ENCODE measurements at regions not wholly inside any gene's neighbourhood (a gene's known extent, or its start where the extent isn't known, plus 50 kb on each side); places are given as distances from the start of the nearest gene placed in this dataset.
"Not testable (repeated sequence)": the region's sequence is repeated elsewhere in the genome, so short reads cannot be mapped to it uniquely, and the experiment has no call there.

DNA sequence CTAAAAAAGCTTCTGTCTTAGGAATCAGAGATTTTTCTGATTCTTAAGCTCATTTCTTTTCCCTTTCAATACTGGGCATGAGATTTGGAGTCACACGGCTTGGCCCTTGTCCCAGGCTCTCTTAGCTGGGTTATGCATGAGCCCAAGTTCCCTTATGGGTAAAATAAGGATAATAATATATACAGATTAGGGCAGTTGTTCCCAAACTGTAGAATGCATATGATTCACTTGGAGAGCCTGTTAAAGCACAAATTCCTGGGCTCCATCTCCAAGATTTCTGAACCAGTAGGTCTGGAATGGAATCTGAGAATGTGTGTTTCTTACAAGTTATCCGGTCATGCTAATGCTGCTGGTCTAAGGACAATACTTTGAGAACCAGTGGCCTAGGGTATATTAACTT, 154.0 kb downstream of the REEP3 start:
- Histone ChIP-seq H4K20me1 (ENCODE audit: low read depth, low read length) (no peaks in the 10 kb centered on the region), H3K9me3 (ENCODE audit: insufficient read depth, low read length) (no peaks in the 10 kb centered on the region), H3K27me3 (ENCODE audit: low read length) (no peaks in the 10 kb centered on the region), H3K79me2 (ENCODE audit: insufficient read depth, low read length) (no peaks in the 10 kb centered on the region), H3K9ac (ENCODE audit: low read length) (no peak overlapping the region), H3K4me2 (ENCODE audit: low read depth, low read length, poor library complexity, severe bottlenecking) (no peak overlapping the region), H3K4me3 (ENCODE audit: insufficient read depth, low read length, poor library complexity, severe bottlenecking) (no peak overlapping the region), H3K36me3 (ENCODE audit: low read length) (no peaks in the 10 kb centered on the region), H3K27ac (ENCODE audit: low read depth, low read length) (no peak overlapping the region), H3K9me2 (replicated peaks; ENCODE audit: insufficient read depth, low read length) (no peaks in the 10 kb centered on the region), H2AFZ (ENCODE audit: low read depth, low read length, severe bottlenecking) (no peak overlapping the region), H3F3A (ENCODE audit: insufficient read depth) (no peaks in the 10 kb centered on the region)
- TF ChIP-seq CTCF (IDR thresholded peaks at IDR 0.05; ENCODE audit: insufficient read depth, low read length, poor library complexity, severe bottlenecking) (no peak), EZH2phosphoT487 (conservative IDR thresholded peaks at IDR 0.05; ENCODE audit: low read length) (no peak)

DNA sequence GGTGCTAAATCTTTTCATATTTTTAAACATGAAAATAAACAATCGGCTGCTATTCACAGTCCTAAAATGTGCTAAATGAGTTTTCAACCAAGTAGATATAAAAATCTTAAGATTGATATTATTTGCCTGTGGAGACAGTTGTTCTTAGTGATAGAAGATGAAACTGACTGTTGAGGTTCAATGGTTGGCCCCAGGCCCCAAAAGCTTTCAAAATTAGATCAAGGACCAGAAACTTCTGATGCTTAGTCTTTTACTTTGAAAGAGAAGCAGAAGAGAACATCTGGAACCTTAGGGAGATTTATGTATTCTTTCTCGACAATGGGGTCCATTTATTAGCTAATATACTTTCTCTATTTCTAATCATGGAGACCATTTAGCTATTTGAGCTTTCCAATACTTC, 155.8 kb downstream of the REEP3 start:
- no peaks in the 10 kb centered on the region for H3K36me3 ChIP-seq (ENCODE audit: low read length)
- no peaks in the 10 kb centered on the region for H3K9me2 ChIP-seq (replicated peaks; ENCODE audit: insufficient read depth, low read length)
- no peak overlapping the region for H3K9ac ChIP-seq (ENCODE audit: low read length)
- no peak overlapping the region for H3K4me3 ChIP-seq (ENCODE audit: insufficient read depth, low read length, poor library complexity, severe bottlenecking)
- H3K27ac ChIP-seq (ENCODE audit: low read depth, low read length): no peak overlapping the region
- H4K20me1 ChIP-seq (ENCODE audit: low read depth, low read length): no peaks in the 10 kb centered on the region
- H3K4me2 ChIP-seq (ENCODE audit: low read depth, low read length, poor library complexity, severe bottlenecking): no peak overlapping the region
- no peaks in the 10 kb centered on the region for H3F3A ChIP-seq (ENCODE audit: insufficient read depth)
- no peak for TF ChIP-seq CTCF (IDR thresholded peaks at IDR 0.05; ENCODE audit: insufficient read depth, low read length, poor library complexity, severe bottlenecking)
- TF ChIP-seq EZH2phosphoT487 (conservative IDR thresholded peaks at IDR 0.05; ENCODE audit: low read length): no peak
- no peaks in the 10 kb centered on the region for H3K79me2 ChIP-seq (ENCODE audit: insufficient read depth, low read length)
- H3K27me3 ChIP-seq (ENCODE audit: low read length): no peaks in the 10 kb centered on the region
- H3K9me3 ChIP-seq (ENCODE audit: insufficient read depth, low read length): no peaks in the 10 kb centered on the region
- no peak overlapping the region for H2AFZ ChIP-seq (ENCODE audit: low read depth, low read length, severe bottlenecking)

GRCh38 chr10:63680545-63680944, 159.3 kb downstream of the REEP3 start:
- H3K4me3 ChIP-seq (ENCODE audit: insufficient read depth, low read length, poor library complexity, severe bottlenecking); H4K20me1 ChIP-seq (ENCODE audit: low read depth, low read length); H3K27me3 ChIP-seq (ENCODE audit: low read length); H2AFZ ChIP-seq (ENCODE audit: low read depth, low read length, severe bottlenecking); H3K27ac ChIP-seq (ENCODE audit: low read depth, low read length); H3K36me3 ChIP-seq (ENCODE audit: low read length); H3K9me2 ChIP-seq (replicated peaks; ENCODE audit: insufficient read depth, low read length); H3K4me2 ChIP-seq (ENCODE audit: low read depth, low read length, poor library complexity, severe bottlenecking); H3F3A ChIP-seq (ENCODE audit: insufficient read depth); H3K9ac ChIP-seq (ENCODE audit: low read length); H3K79me2 ChIP-seq (ENCODE audit: insufficient read depth, low read length); H3K9me3 ChIP-seq (ENCODE audit: insufficient read depth, low read length): not testable (repeated sequence)

- H4K20me1 ChIP-seq (ENCODE audit: low read depth, low read length): no peaks in the 10 kb centered on the region
- H3K9ac ChIP-seq (ENCODE audit: low read length): no peak overlapping the region
- H3K4me3 ChIP-seq (ENCODE audit: insufficient read depth, low read length, poor library complexity, severe bottlenecking): no peak overlapping the region
- no peaks in the 10 kb centered on the region for H3K27me3 ChIP-seq (ENCODE audit: low read length)
- no peaks in the 10 kb centered on the region for H3K9me3 ChIP-seq (ENCODE audit: insufficient read depth, low read length)
- H3F3A ChIP-seq (ENCODE audit: insufficient read depth): no peaks in the 10 kb centered on the region
- no peak overlapping the region for H2AFZ ChIP-seq (ENCODE audit: low read depth, low read length, severe bottlenecking)
- H3K9me2 ChIP-seq (replicated peaks; ENCODE audit: insufficient read depth, low read length): no peaks in the 10 kb centered on the region
- TF ChIP-seq CTCF (IDR thresholded peaks at IDR 0.05; ENCODE audit: insufficient read depth, low read length, poor library complexity, severe bottlenecking) (no peak), EZH2phosphoT487 (conservative IDR thresholded peaks at IDR 0.05; ENCODE audit: low read length) (no peak)
- H3K36me3 ChIP-seq (ENCODE audit: low read length): no peaks in the 10 kb centered on the region
- no peak overlapping the region for H3K27ac ChIP-seq (ENCODE audit: low read depth, low read length)
- no peaks in the 10 kb centered on the region for H3K79me2 ChIP-seq (ENCODE audit: insufficient read depth, low read length)
- no peak overlapping the region for H3K4me2 ChIP-seq (ENCODE audit: low read depth, low read length, poor library complexity, severe bottlenecking)
Measured at GRCh38 chr10:63681993-63682697, 160.9 kb downstream of the REEP3 start.

DNA sequence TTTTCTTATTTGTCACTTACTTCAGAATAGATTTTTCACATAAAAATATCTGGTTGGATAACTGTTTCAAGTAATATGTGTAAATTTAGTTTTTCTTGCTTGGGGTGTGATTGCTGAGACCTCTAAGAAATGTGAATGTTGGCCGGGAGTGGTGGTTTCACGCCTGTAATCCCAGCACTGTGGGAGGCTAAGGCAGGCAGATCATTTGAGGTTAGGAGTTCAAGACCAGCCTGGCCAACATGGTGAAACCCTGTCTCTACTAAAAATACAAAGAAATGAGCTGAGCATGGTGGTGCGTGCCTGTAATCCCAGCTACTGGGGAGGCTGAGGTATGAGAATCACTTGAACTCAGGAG, 161.5 kb downstream of the REEP3 start:
- H2AFZ ChIP-seq (ENCODE audit: low read depth, low read length, severe bottlenecking): not testable (repeated sequence)

More for the DNA sequence above, 161.5 kb downstream of the REEP3 start:
- not testable (repeated sequence) for H3K9me3 ChIP-seq (ENCODE audit: insufficient read depth, low read length); H3K4me3 ChIP-seq (ENCODE audit: insufficient read depth, low read length, poor library complexity, severe bottlenecking); H3K79me2 ChIP-seq (ENCODE audit: insufficient read depth, low read length); H3K9me2 ChIP-seq (replicated peaks; ENCODE audit: insufficient read depth, low read length); H4K20me1 ChIP-seq (ENCODE audit: low read depth, low read length); H3K9ac ChIP-seq (ENCODE audit: low read length); H3K4me2 ChIP-seq (ENCODE audit: low read depth, low read length, poor library complexity, severe bottlenecking); H3K36me3 ChIP-seq (ENCODE audit: low read length); H3K27ac ChIP-seq (ENCODE audit: low read depth, low read length); H3K27me3 ChIP-seq (ENCODE audit: low read length); H3F3A ChIP-seq (ENCODE audit: insufficient read depth)
